HG03103 (cell line): ENCODE measurements at regions not wholly inside any gene's neighbourhood (a gene's known extent, or its start where the extent isn't known, plus 50 kb on each side); places are given as distances from the start of the nearest gene placed in this dataset.
"Not testable (repeated sequence)": the region's sequence is repeated elsewhere in the genome, so short reads cannot be mapped to it uniquely, and the experiment has no call there.

Source experiments
- ATAC-seq: cut with Tn5 transposase; IDR thresholded peaks from one replicate; pipeline ENCODE4 v1.9.1; 2021; ENCODE audit warnings: low read depth; ENCODE audit not compliant: unreplicated experiment

GRCh38 chr6:116982401-116982800, 105.4 kb downstream of the RFX6 start:
- ATAC-seq: no peak

- ATAC-seq: no peak
Observed at GRCh38 chr6:116983375-116983774, 106.3 kb downstream of the RFX6 start.

- ATAC-seq: no peak
Observed at GRCh38 chr6:116986819-116987218, 109.8 kb downstream of the RFX6 start.

- no peak for ATAC-seq
Observed at GRCh38 chr6:116990679-116991078, 113.6 kb downstream of the RFX6 start.

- ATAC-seq: no peak
Observed at GRCh38 chr6:116992546-116992945, 115.5 kb downstream of the RFX6 start.

- ATAC-seq: no peak
Observed at GRCh38 chr6:116994447-116994846, 117.4 kb downstream of the RFX6 start.

- no peak for ATAC-seq
Observed at GRCh38 chr6:116996842-116997241, 119.8 kb downstream of the RFX6 start.

- no peak for ATAC-seq
Observed at GRCh38 chr6:116997496-116997895, 120.5 kb downstream of the RFX6 start.

- ATAC-seq: no peak
Observed at GRCh38 chr6:117007659-117008058, 130.6 kb downstream of the RFX6 start.

GRCh38 chr6:117008618-117009017, 131.6 kb downstream of the RFX6 start:
- ATAC-seq: peak; percentile 96

- not testable (repeated sequence) for ATAC-seq
Observed at GRCh38 chr6:117014641-117015473, 137.8 kb downstream of the RFX6 start.

- not testable (repeated sequence) for ATAC-seq
Observed at GRCh38 chr6:117015474-117015804, 138.4 kb downstream of the RFX6 start.

GRCh38 chr6:117018771-117019170, 141.7 kb downstream of the RFX6 start:
- ATAC-seq: no peak

GRCh38 chr6:117022774-117023173, 145.7 kb downstream of the RFX6 start:
- ATAC-seq: no peak

GRCh38 chr6:117025310-117025709, 148.3 kb downstream of the RFX6 start:
- ATAC-seq: no peak

- ATAC-seq: no peak
Observed at GRCh38 chr6:117028256-117028655, 151.2 kb downstream of the RFX6 start.

- no peak for ATAC-seq
Observed at GRCh38 chr6:117034547-117034946, 157.5 kb downstream of the RFX6 start.

GRCh38 chr6:117034971-117035370, 157.9 kb downstream of the RFX6 start:
- ATAC-seq: no peak

GRCh38 chr6:117050301-117050700, 173.3 kb downstream of the RFX6 start:
- ATAC-seq: no peak

- ATAC-seq: no peak
Observed at GRCh38 chr6:117072134-117072533, 193.2 kb upstream of the VGLL2 start.

- no peak for ATAC-seq
Observed at GRCh38 chr6:117072781-117073180, 192.6 kb upstream of the VGLL2 start.

- ATAC-seq: no peak
Observed at GRCh38 chr6:117074672-117075071, 190.7 kb upstream of the VGLL2 start.

- no peak for ATAC-seq
Observed at GRCh38 chr6:117075218-117075617, 190.1 kb upstream of the VGLL2 start.
